NCI-H128 (cell line): ENCODE measurements at regions not wholly inside any gene's neighbourhood (a gene's known extent, or its start where the extent isn't known, plus 50 kb on each side); places are given as distances from the start of the nearest gene placed in this dataset.

Experiments
- DNase-seq: peaks from one replicate; lab custom pipeline; 2025; ENCODE audit not compliant: unreplicated experiment; lab: John Stamatoyannopoulos, UW

DNA sequence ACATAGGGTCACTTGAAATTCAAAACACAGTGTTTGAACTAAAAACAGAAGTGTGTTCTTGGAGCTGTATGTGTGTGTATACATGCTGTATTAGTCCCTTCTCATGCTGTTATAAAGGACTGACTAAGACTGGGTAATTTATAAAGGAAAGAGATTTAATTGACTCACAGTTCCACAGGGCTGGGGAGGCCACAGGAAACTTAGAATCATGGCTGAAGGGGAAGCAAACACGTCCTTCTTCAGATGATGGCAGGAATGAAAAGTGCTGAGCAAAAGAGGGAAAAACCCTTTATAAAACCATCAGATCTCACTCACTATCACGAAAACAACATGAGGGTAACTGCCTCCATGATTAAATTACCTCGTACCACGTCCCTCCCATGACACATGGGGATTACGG lies 224.1 kb downstream of the BCAT1 start:
- no peak for DNase-seq

DNA sequence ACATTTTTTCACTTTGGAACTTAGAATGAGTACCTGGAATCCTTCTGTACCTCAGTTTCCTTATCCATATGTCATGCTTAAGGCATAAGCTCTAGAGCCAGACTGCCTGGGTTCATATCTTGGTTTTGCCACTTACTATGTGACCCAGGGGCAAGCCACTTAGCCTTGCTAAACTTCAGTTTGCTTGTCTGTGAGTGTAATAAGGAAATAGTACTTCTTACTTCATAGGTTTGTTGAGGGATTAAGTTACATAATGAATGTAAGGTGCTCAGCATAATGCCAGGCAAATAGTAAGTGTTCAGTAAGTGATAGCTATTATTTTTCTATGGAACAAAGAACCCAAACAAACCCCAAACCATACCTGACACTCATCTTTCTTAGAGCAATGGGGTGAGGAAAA lies 225.1 kb downstream of the BCAT1 start:
- no peak for DNase-seq

DNA sequence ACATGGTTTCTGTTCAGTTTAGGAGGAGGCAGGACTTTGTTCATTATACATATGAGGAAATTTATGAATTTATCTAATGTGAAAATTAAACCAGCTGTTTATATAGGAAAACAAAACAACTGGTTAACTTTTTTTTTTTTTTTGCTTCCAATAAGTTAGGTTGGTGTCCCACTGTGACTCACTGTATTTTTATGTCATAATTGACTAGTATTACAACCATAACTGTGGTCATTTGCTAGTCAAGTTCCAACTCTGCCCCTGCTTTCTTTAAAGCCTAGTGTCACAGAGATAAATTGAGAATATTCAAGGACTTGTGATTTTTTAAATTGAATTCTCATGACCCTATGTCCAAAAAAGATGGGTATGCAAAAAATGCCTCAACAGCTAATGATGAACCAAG lies 227.7 kb downstream of the BCAT1 start:
- DNase-seq = no peak

- no peak for DNase-seq
These were observed 229.6 kb downstream of the BCAT1 start for GRCh38 chr12:24719293-24719721.

DNA sequence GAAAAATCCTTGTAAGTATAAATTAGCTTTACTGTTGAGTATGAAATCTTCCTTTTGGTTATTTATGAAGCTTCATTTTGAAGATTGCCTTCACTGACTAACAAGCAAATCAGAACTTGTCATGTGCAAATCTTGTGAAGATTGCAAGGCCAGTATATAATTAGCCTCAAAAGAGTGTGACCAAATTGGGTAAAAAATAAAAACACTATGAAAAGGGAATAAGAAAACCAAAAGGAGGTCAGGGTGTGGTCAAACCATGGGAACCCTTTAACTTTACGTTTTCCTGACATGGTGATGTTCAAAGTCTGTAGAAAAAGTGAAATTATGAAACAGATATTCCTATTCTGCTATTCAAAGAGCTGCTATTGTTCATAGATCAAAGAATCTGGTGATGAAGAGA lies 230.3 kb downstream of the BCAT1 start:
- DNase-seq = no peak

GRCh38 chr12:24714237-24714636 lies 234.7 kb downstream of the BCAT1 start:
- no peak for DNase-seq

GRCh38 chr12:24711056-24712008 lies 237.6 kb downstream of the BCAT1 start:
- no peak for DNase-seq

DNA sequence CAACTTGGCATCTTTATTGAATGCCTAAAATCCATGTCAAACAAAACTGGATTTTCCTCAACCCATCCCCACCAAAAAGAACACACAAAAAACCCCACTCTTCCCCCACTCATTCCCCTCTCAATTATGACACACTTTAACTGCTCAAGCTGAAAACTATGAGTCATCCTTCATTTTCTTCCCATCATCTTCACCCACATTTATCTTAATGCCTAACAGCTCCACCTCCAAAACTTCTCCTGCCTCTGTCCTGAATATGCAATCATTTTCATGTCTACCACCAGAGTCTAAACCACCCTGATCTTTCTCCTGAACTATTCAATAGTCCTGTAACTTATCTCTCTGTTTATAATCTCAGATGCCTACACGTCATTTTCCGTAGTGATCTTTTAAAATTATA lies 239.7 kb downstream of the BCAT1 start:
- no peak for DNase-seq

DNA sequence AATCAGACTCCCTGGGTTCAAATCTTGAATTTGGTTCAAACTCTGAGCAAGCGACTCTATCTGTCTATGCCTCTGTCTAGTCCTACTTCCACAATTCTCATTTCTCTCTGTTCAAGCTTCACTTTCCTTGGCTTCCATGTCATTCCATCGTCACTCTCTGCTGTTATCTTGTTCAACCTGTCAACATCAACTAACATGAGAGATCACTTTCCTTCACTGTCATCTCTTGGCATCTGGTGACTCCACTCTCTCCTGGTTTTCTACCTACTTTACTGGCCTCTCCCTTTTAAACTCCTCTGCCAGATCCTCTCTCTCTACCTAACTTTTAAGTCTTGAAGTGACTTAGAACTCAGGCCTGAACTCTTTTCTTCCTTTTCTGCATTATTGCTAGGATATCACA lies 240.2 kb downstream of the BCAT1 start:
- DNase-seq = no peak

- no peak for DNase-seq
These were observed 240.9 kb downstream of the BCAT1 start for GRCh38 chr12:24708043-24708442.

GRCh38 chr12:24707334-24707733 lies 241.6 kb downstream of the BCAT1 start:
- DNase-seq = no peak

DNA sequence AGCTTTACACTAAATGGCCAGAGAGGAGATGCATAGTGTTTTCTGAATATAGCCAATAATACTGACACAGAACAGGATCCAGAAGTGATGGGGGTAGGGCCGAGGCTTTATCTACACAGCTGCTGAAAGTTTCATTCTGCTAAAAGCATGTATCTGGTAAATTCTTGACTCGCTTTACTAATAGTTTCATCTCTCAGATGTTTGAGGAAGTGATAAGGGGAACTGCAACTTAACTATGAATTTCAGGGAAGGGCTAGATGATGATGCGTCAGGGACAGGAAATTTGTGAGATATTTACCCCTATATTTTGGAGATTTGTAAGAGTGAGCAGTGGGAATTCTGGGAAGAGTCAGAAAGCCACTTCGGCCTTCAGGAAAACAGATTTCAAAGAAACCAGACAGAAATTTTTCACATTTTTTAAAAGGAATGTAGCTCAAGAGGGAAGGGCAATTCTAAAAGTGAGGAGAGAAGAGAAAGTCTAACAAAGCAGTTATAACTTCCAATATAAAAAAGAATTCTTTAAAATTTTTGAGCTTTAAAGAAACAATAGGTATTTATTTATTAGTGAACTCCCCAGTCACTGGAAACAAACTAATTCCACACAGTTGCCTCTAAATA lies 243.1 kb downstream of the BCAT1 start:
- DNase-seq = no peak

GRCh38 chr12:24705216-24705615 lies 243.7 kb downstream of the BCAT1 start:
- no peak for DNase-seq

DNA sequence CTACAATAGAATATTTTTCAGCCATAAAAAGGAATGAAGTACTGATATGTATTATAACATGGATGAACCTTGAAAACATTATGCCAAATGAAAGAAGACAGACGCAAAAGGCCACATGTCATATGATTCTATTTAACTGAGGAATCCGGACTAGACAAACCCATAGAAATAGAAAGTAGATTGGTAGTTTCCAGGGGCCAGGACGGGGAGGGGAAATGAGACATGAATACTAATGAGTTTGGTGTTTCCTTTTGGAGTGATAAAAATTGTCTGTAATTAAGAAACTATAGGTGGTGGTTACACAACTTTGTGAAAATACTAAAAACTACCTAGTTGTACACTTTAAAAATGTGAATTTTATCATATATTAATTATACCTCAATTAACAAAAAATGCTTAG lies 247.6 kb downstream of the BCAT1 start:
- no peak for DNase-seq

DNA sequence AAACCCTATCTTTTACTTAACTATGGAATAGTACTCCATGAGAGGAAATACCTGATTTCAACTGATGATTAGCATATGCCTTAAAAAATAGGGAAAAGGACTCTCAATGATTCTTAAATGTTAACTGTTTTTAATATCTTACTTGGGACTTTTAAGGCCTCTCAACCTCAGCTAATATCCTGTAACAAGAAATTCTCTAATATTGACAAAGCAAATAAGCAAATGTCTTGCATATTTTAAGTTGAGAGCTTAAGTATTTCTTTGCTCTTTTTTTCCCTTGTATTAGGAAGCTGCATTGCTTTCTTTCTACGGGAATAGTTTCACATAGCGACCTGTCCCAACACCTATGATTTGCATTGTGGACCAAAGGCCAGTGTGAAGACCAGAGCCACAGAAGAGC lies 249.9 kb downstream of the BCAT1 start:
- DNase-seq = no peak

- DNase-seq = no peak
These were observed 251.1 kb downstream of the BCAT1 start for GRCh38 chr12:24697769-24698168.

DNA sequence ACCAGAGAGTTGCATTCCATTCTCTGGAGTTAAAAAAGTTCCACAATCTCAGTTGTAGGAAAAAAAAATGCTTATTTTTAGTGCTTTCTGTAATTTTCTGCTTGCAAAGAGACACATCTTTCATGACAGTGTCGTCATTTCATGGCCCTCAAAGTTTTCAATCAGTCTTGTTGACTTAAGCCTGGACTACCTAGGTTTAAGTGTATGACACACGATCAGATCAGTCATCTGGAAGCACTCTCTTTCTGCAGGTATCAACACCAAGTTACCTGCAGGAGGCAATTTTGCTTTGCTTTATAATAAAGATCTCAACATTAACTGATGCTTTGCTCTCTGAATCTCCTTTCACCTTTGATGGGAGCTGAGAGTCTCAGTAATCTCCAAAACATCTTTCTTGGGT lies 251.6 kb downstream of the BCAT1 start:
- DNase-seq = no peak

- no peak for DNase-seq
These were observed 252.1 kb downstream of the BCAT1 start for GRCh38 chr12:24696800-24697199.

- no peak for DNase-seq
These were observed 253.1 kb downstream of the BCAT1 start for GRCh38 chr12:24695657-24696329.

DNA sequence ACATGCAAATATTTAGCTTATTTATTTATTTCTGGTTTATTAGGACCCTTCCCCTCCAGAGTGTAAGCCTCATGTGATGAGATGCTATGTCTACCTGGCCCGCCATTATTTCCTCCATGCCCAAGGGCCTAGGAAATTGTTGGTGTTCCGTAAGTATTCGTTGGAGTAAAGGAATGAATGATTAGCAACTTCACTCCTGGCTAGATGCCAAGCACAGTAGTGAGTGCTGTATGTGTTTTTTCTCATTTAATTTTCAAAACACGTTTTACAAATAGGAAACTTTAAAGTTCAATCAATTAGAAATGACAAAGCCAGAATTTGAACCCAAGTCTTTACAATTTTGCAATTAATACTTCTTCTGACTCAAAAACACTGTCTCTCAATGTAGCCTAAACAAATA lies 253.8 kb downstream of the BCAT1 start:
- no peak for DNase-seq

- DNase-seq = no peak
These were observed 260.3 kb downstream of the BCAT1 start for GRCh38 chr12:24688601-24689000.

- no peak for DNase-seq
These were observed 267.3 kb downstream of the BCAT1 start for GRCh38 chr12:24681570-24681969.
